B cell (primary cell): ENCODE measurements at regions not wholly inside any gene's neighbourhood (a gene's known extent, or its start where the extent isn't known, plus 50 kb on each side); places are given as distances from the start of the nearest gene placed in this dataset.

Source experiments
- ATAC-seq: fragments of 200-7000 bp; cut with Tn5 transposase; one replicate; pipeline ENCODE4 v1.10.0; 2021; ENCODE audit warnings: low read depth, mild to moderate bottlenecking, moderate number of reproducible peaks, moderate library complexity
- CTCF ChIA-PET: fragments of 350-600 bp; sonication (Branson Sonifier 250); formaldehyde crosslinking; loops from one replicate; lab custom pipeline; 2021; ENCODE audit warnings: antibody characterized with exemption, inconsistent platforms; lab: Charles Lee
- POLR2A ChIA-PET: fragments of 350-600 bp; sonication (Branson Sonifier 250); formaldehyde crosslinking; loops from one replicate; lab custom pipeline; 2021; ENCODE audit warnings: antibody characterized with exemption; lab: Charles Lee
- DNase-seq: peaks from one replicate; pipeline ENCODE4 v3.0.0; 2013
- H2AFZ ChIP-seq: 2 replicates; pipeline ENCODE4 v1.6.1; 2012; ENCODE audit warnings: mild to moderate bottlenecking, low read depth, low read length; ENCODE audit not compliant: insufficient read depth, poor library complexity, severe bottlenecking
- H3K27ac ChIP-seq, 2 donors: 1 replicate in 1 of 2; 2 replicates in 1 of 2; pipeline ENCODE4 v1.5.1; 2012 to 2013; ENCODE audit warnings: low read length in 2 of 2, mild to moderate bottlenecking in 2 of 2, moderate library complexity in 1 of 2
- H3K27me3 ChIP-seq, 4 experiments: fragments of 200-600 bp in 1 of 4; sonication (generic) in 1 of 4; replicated peaks in 1 of 4; 1 replicate in 2 of 4; 2 replicates in 2 of 4; pipeline versions ENCODE4 v1.6.1 to v1.7.0; 2013 to 2016; ENCODE audit warnings: low read length in 3 of 4, mild to moderate bottlenecking in 2 of 4, mixed read lengths in 1 of 4, moderate library complexity in 1 of 4; ENCODE audit not compliant: insufficient read depth in 4 of 4, control insufficient read depth in 3 of 4; ENCODE audit errors: control extremely low read depth in 1 of 4
- H3K36me3 ChIP-seq, 2 experiments: replicated peaks in 1 of 2; 1 replicate in 1 of 2; 2 replicates in 1 of 2; pipeline versions ENCODE4 v1.6.1 to v1.7.1; 2013; ENCODE audit warnings: low read length in 1 of 2; ENCODE audit not compliant: insufficient read depth in 2 of 2, control insufficient read depth in 1 of 2; ENCODE audit errors: control extremely low read depth in 1 of 2, extremely low read depth in 1 of 2
- H3K4me1 ChIP-seq, 2 donors: fragments of 200-600 bp in 1 of 2; sonication (generic) in 1 of 2; 1 replicate in 1 of 2; 2 replicates in 1 of 2; pipeline versions ENCODE4 v1.5.1 to v1.6.1; 2013 to 2017; ENCODE audit warnings: low read length in 2 of 2; ENCODE audit not compliant: control insufficient read depth in 2 of 2, insufficient read depth in 2 of 2
- H3K4me2 ChIP-seq: replicated peaks from 2 replicates; pipeline ENCODE3; 2012; ENCODE audit warnings: mild to moderate bottlenecking, low read depth, low read length; ENCODE audit not compliant: poor library complexity, severe bottlenecking
- H3K4me3 ChIP-seq, 5 experiments: fragments of 200-600 bp in 1 of 5; sonication (generic) in 1 of 5; 1 replicate in 3 of 5; 2 replicates in 2 of 5; pipeline versions ENCODE4 v1.5.1 to v1.7.0; 2011 to 2016; ENCODE audit warnings: low read length in 4 of 5, mild to moderate bottlenecking in 4 of 5, low read depth in 2 of 5, control low read depth in 1 of 5, moderate library complexity in 1 of 5; ENCODE audit not compliant: insufficient read depth in 1 of 5; ENCODE audit errors: control extremely low read depth in 1 of 5, extremely low read depth in 1 of 5
- H3K79me2 ChIP-seq: fragments of 200-600 bp; sonication (generic); one replicate; pipeline ENCODE4 v1.6.0; 2016; ENCODE audit warnings: low read length; ENCODE audit not compliant: control insufficient read depth, insufficient read depth
- H3K9ac ChIP-seq: fragments of 200-600 bp; sonication (generic); 2 replicates; pipeline ENCODE4 v1.6.1; 2017; ENCODE audit warnings: mild to moderate bottlenecking, low read length, moderate library complexity
- H3K9me3 ChIP-seq, 3 donors: one replicate each; pipeline versions ENCODE4 v1.6.1 to v1.7.1; 2013; ENCODE audit warnings: low read length in 2 of 3; ENCODE audit not compliant: control insufficient read depth in 2 of 3, insufficient read depth in 1 of 3; ENCODE audit errors: control extremely low read depth in 1 of 3
- H4K20me1 ChIP-seq: 2 replicates; pipeline ENCODE4 v1.6.0; 2012; ENCODE audit warnings: mild to moderate bottlenecking, low read length; ENCODE audit not compliant: insufficient read depth, control insufficient read depth, poor library complexity, severe bottlenecking
- H3K27ac Mint-ChIP-seq: one replicate; pipeline ENCODE4 v1.8.0; 2021; ENCODE audit warnings: mixed read lengths
- H3K27me3 Mint-ChIP-seq: one replicate; pipeline ENCODE4 v1.8.0; 2021; ENCODE audit warnings: mixed read lengths
- H3K4me1 Mint-ChIP-seq: one replicate; pipeline ENCODE4 v1.8.0; 2021; ENCODE audit warnings: mixed read lengths
- H3K4me3 Mint-ChIP-seq: one replicate; pipeline ENCODE4 v1.8.0; 2021; ENCODE audit warnings: mixed read lengths
- H3K9me3 Mint-ChIP-seq: one replicate; pipeline ENCODE4 v1.8.0; 2022; ENCODE audit warnings: mixed read lengths; ENCODE audit not compliant: insufficient read depth
- CTCF ChIP-seq: fragments of 200-600 bp; IDR thresholded peaks from one replicate; pipeline ENCODE4 v1.8.0; 2022; ENCODE audit warnings: antibody characterized with exemption, mild to moderate bottlenecking
- EZH2 ChIP-seq: IDR thresholded peaks from 2 replicates; pipeline ENCODE4 v1.6.1; 2012; ENCODE audit warnings: borderline replicate concordance, low read depth, mild to moderate bottlenecking, moderate library complexity, low read length; ENCODE audit not compliant: insufficient read depth, poor library complexity, severe bottlenecking
- WGBS: methylation state at CpG from one replicate; pipeline ENCODE4 v1.1.5; 2013; ENCODE audit warnings: missing lambda C conversion rate; ENCODE audit not compliant: insufficient coverage; 5-methylcytosine and 5-hydroxymethylcytosine counted together
- intact Hi-C: fragments of 100-400 bp; cut with micrococcal nuclease; formaldehyde crosslinking; loops from one replicate; pipeline ENCODE4 v1.10.0; 2022

DNA sequence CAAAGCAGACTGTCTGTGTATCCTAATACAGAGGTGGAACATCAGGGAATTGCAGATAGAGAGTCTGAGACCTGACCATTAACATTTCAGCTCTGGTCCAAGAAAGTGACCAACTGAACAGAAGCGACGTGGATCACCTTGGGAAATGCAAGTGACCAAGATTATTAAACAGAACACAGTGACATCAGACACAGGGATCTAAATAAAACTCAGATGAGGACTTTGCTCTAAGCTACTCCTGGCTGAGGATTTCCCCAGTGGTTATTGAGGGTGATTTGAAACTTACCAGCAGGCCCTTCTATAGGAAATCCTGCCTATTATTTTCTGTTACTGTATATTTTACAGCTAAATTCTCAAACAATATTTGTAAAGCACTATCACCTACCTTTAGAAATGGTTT lies 436.0 kb downstream of the TMEM38B start:
- H3K4me1 Mint-ChIP-seq = no peaks in the 10 kb centered on the region
- H3K4me1 ChIP-seq = no peaks in the 10 kb centered on the region
- H4K20me1 ChIP-seq = no peaks in the 10 kb centered on the region
- no CpG with 5 or more reads among the region's 2 CpGs for WGBS
- no peaks in the 10 kb centered on the region for H3K27me3 Mint-ChIP-seq
- no peak overlapping the region for H3K9ac ChIP-seq
- no peak overlapping the region for H2AFZ ChIP-seq
- DNase-seq = no peak
- CTCF ChIA-PET = no interaction called here
- H3K4me2 ChIP-seq = no peak overlapping the region
- H3K27ac Mint-ChIP-seq = no peak overlapping the region
- no peak for TF ChIP-seq CTCF
- no peak for TF ChIP-seq EZH2
- H3K9me3 ChIP-seq = no peaks in the 10 kb centered on the region
- H3K9me3 Mint-ChIP-seq = no peaks in the 10 kb centered on the region
- H3K4me3 ChIP-seq = no peak overlapping the region
- no peaks in the 10 kb centered on the region for H3K27me3 ChIP-seq
- no peak overlapping the region for H3K27ac ChIP-seq
- no peak overlapping the region for H3K4me3 Mint-ChIP-seq
- POLR2A ChIA-PET = no interaction called here
- no peaks in the 10 kb centered on the region for H3K79me2 ChIP-seq
- intact Hi-C loops = no loop called here
- ATAC-seq = no peak
- no peaks in the 10 kb centered on the region for H3K36me3 ChIP-seq

- Histone ChIP-seq H3K27me3 (no peaks in the 10 kb centered on the region), H2AFZ (no peak overlapping the region), H3K9me3 (no peaks in the 10 kb centered on the region), H3K36me3 (no peaks in the 10 kb centered on the region), H4K20me1 (no peaks in the 10 kb centered on the region), H3K79me2 (no peaks in the 10 kb centered on the region), H3K27ac (no peak overlapping the region), H3K4me2 (no peak overlapping the region), H3K4me3 (no peak overlapping the region), H3K9ac (no peak overlapping the region), H3K4me1 (no peaks in the 10 kb centered on the region)
- Mint-ChIP-seq H3K9me3 (no peaks in the 10 kb centered on the region), H3K27me3 (no peaks in the 10 kb centered on the region), H3K4me1 (no peaks in the 10 kb centered on the region), H3K27ac (no peak overlapping the region), H3K4me3 (no peak overlapping the region)
- ChIA-PET CTCF (no interaction called here), POLR2A (no interaction called here)
- TF ChIP-seq EZH2 (no peak), CTCF (no peak)
- no CpG with 5 or more reads among the region's 2 CpGs for WGBS
- DNase-seq = no peak
- no peak for ATAC-seq
- intact Hi-C loops = no loop called here
These were observed 449.4 kb downstream of the TMEM38B start for GRCh38 chr9:106143781-106144180.
